H1 (cell line): ENCODE measurements at regions not wholly inside any gene's neighbourhood (a gene's known extent, or its start where the extent isn't known, plus 50 kb on each side); places are given as distances from the start of the nearest gene placed in this dataset.

Experiments
- CTCF ChIA-PET: fragments of 300-600 bp; sonication (Branson Sonifier 250); formaldehyde crosslinking; loops from one replicate; lab custom pipeline; 2021; ENCODE audit not compliant: partially characterized antibody; lab: Charles Lee
- POLR2A ChIA-PET: fragments of 300-600 bp; sonication (Branson Sonifier 250); formaldehyde crosslinking; loops from one replicate; lab custom pipeline; 2021; ENCODE audit warnings: inconsistent platforms; ENCODE audit not compliant: partially characterized antibody; lab: Charles Lee
- DNase-seq, 2 experiments: peaks; one replicate each; pipeline versions ENCODE4 v3.0.0 to v3.0.0-alpha.2; 2010 to 2022; ENCODE audit warnings: low spot score in 2 of 2, low read depth in 1 of 2, mixed read lengths in 1 of 2
- FAIRE-seq: peaks from 2 replicates; lab custom pipeline; 2011; peaks lifted over from hg19 to GRCh38; lab: Jason Lieb, UNC
- H2AFZ ChIP-seq: 2 replicates; pipeline ENCODE4 v1.8.1; 2012; ENCODE audit warnings: low read length, inconsistent platforms
- H2AK5ac ChIP-seq: 2 replicates; pipeline ENCODE4 v1.6.1; 2013; ENCODE audit warnings: low read depth, low read length
- H2BK120ac ChIP-seq: replicated peaks from 2 replicates; pipeline ENCODE3; 2013; ENCODE audit warnings: low read depth, low read length, inconsistent platforms
- H2BK12ac ChIP-seq: 2 replicates; pipeline ENCODE4 v1.6.1; 2013; ENCODE audit warnings: low read depth, low read length
- H2BK15ac ChIP-seq: 2 replicates; pipeline ENCODE4 v1.6.1; 2013; ENCODE audit warnings: low read length
- H2BK20ac ChIP-seq: 2 replicates; pipeline ENCODE4 v1.6.1; 2013; ENCODE audit warnings: low read length
- H2BK5ac ChIP-seq: 2 replicates; pipeline ENCODE4 v1.6.1; 2013; ENCODE audit warnings: low read depth, low read length
- H3K14ac ChIP-seq: 2 replicates; pipeline ENCODE4 v1.6.1; 2013; ENCODE audit warnings: inconsistent platforms; ENCODE audit not compliant: insufficient read length
- H3K18ac ChIP-seq: 2 replicates; pipeline ENCODE4 v1.6.1; 2013; ENCODE audit warnings: low read length; ENCODE audit errors: extremely low read depth
- H3K23ac ChIP-seq: 2 replicates; pipeline ENCODE4 v1.6.1; 2013; ENCODE audit warnings: inconsistent platforms; ENCODE audit not compliant: insufficient read length
- H3K23me2 ChIP-seq: 2 replicates; pipeline ENCODE4 v1.6.1; 2013; ENCODE audit warnings: low read depth, low read length
- H3K27ac ChIP-seq: 2 replicates; pipeline ENCODE4 v1.6.1; 2011; ENCODE audit warnings: low read depth, low read length, inconsistent platforms
- H3K27me3 ChIP-seq, 4 experiments: replicated peaks in 1 of 4; 1 replicate in 1 of 4; 2 replicates in 3 of 4; pipeline versions ENCODE4 v1.6.1 to v1.8.1; 2011 to 2013; ENCODE audit warnings: low read length in 3 of 4, mild to moderate bottlenecking in 3 of 4, inconsistent platforms in 2 of 4, mixed read lengths in 2 of 4, moderate library complexity in 1 of 4; ENCODE audit not compliant: control insufficient read depth in 3 of 4, insufficient read depth in 3 of 4; ENCODE audit errors: extremely low read depth in 1 of 4
- H3K36me3 ChIP-seq, 4 experiments: 2 replicates each; pipeline versions ENCODE4 v1.6.1 to v1.8.1; 2011 to 2013; ENCODE audit warnings: mild to moderate bottlenecking in 4 of 4, low read length in 3 of 4, moderate library complexity in 2 of 4, control low read depth in 1 of 4, inconsistent platforms in 1 of 4; ENCODE audit not compliant: insufficient read depth in 4 of 4, control insufficient read depth in 2 of 4
- H3K4ac ChIP-seq: replicated peaks from 2 replicates; pipeline ENCODE3; 2013; ENCODE audit warnings: low read length, low read depth, mixed read lengths, inconsistent platforms; ENCODE audit not compliant: insufficient read length
- H3K4me1 ChIP-seq, 4 experiments: replicated peaks in 1 of 4; 1 replicate in 1 of 4; 2 replicates in 3 of 4; pipeline versions ENCODE4 v1.6.1 to v1.8.1; 2011 to 2013; ENCODE audit warnings: low read length in 3 of 4, inconsistent platforms in 2 of 4, mixed read lengths in 1 of 4; ENCODE audit not compliant: insufficient read depth in 4 of 4, control insufficient read depth in 3 of 4
- H3K4me2 ChIP-seq, 2 experiments: 2 replicates each; pipeline versions ENCODE4 v1.6.1 to v1.8.1; 2011 to 2013; ENCODE audit warnings: low read depth in 2 of 2, low read length in 2 of 2, control low read depth in 1 of 2, inconsistent platforms in 1 of 2, mild to moderate bottlenecking in 1 of 2; ENCODE audit not compliant: insufficient read depth in 1 of 2
- H3K4me3 ChIP-seq, 4 experiments: fragments of 200-600, 300-600 bp in 1 of 4; sonication (generic), shearing (Covaris generic), sonication (Bioruptor Twin) in 1 of 4; 2 replicates each; pipeline versions ENCODE4 v1.5.1 to v1.8.1; 2011 to 2016; ENCODE audit warnings: low read length in 4 of 4, low read depth in 3 of 4, control low read depth in 2 of 4, inconsistent platforms in 2 of 4, mild to moderate bottlenecking in 2 of 4, mixed read lengths in 1 of 4, moderate library complexity in 1 of 4; ENCODE audit not compliant: insufficient read depth in 2 of 4; ENCODE audit errors: extremely low read depth in 1 of 4
- H3K56ac ChIP-seq: replicated peaks from 2 replicates; pipeline ENCODE3; 2013; ENCODE audit warnings: low read depth, mild to moderate bottlenecking, mixed read lengths, low read length, inconsistent platforms; ENCODE audit not compliant: insufficient read length
- H3K79me1 ChIP-seq: 2 replicates; pipeline ENCODE4 v1.6.1; 2013; ENCODE audit warnings: low read depth, low read length, control low read depth
- H3K79me2 ChIP-seq, 2 experiments: 2 replicates each; pipeline versions ENCODE4 v1.6.1 to v1.8.1; 2012 to 2013; ENCODE audit warnings: low read length in 2 of 2, mild to moderate bottlenecking in 2 of 2, inconsistent platforms in 1 of 2; ENCODE audit not compliant: insufficient read depth in 2 of 2, control insufficient read depth in 1 of 2
- H3K9ac ChIP-seq, 4 experiments: replicated peaks in 1 of 4; 1 replicate in 1 of 4; 2 replicates in 3 of 4; pipeline versions ENCODE4 v1.6.1 to v1.8.1; 2011 to 2013; ENCODE audit warnings: low read depth in 3 of 4, low read length in 3 of 4, control low read depth in 2 of 4, mild to moderate bottlenecking in 2 of 4, moderate library complexity in 2 of 4, inconsistent platforms in 1 of 4; ENCODE audit errors: extremely low read depth in 1 of 4
- H3K9me3 ChIP-seq, 2 experiments: 2 replicates each; pipeline versions ENCODE4 v1.6.1 to v1.8.1; 2012 to 2013; ENCODE audit warnings: mild to moderate bottlenecking in 2 of 2, moderate library complexity in 2 of 2, control low read depth in 1 of 2, inconsistent platforms in 1 of 2, low read depth in 1 of 2, low read length in 1 of 2, mixed read lengths in 1 of 2; ENCODE audit not compliant: insufficient read depth in 2 of 2
- H4K20me1 ChIP-seq, 2 experiments: replicated peaks in 1 of 2; 2 replicates each; pipeline versions ENCODE3 to v1.8.1; 2011 to 2013; ENCODE audit warnings: inconsistent platforms in 2 of 2, low read length in 2 of 2, mild to moderate bottlenecking in 1 of 2; ENCODE audit not compliant: insufficient read depth in 2 of 2, control insufficient read depth in 1 of 2
- H4K5ac ChIP-seq: 2 replicates; pipeline ENCODE4 v1.6.1; 2013; ENCODE audit warnings: low read length, low read depth, mixed read lengths, inconsistent platforms; ENCODE audit not compliant: insufficient read length
- H4K8ac ChIP-seq: 2 replicates; pipeline ENCODE4 v1.8.0; 2013; ENCODE audit warnings: mild to moderate bottlenecking, moderate library complexity, low read length, inconsistent platforms; ENCODE audit not compliant: insufficient read depth; ENCODE audit errors: extremely low read depth
- H4K91ac ChIP-seq: replicated peaks from 2 replicates; pipeline ENCODE3; 2013; ENCODE audit warnings: low read length, mixed read lengths, inconsistent platforms; ENCODE audit not compliant: insufficient read length
- BACH1 ChIP-seq: IDR thresholded peaks from 2 replicates; pipeline ENCODE4 v1.6.1; 2012; ENCODE audit warnings: low read length, improper control_type of control experiment
- KDM4A ChIP-seq: IDR thresholded peaks from one replicate; pipeline ENCODE4 v1.7.1; 2012; ENCODE audit warnings: low read depth, mild to moderate bottlenecking, moderate library complexity, low read length, inconsistent platforms; ENCODE audit not compliant: severe bottlenecking
- SAP30 ChIP-seq: fragments of 300-600 bp; sonication (generic); IDR thresholded peaks from 2 replicates; pipeline ENCODE4 v1.7.1; 2012; ENCODE audit warnings: low read length, moderate library complexity, mild to moderate bottlenecking, inconsistent platforms; ENCODE audit not compliant: insufficient read depth, insufficient replicate concordance
- SP4 ChIP-seq: IDR thresholded peaks from 2 replicates; pipeline ENCODE4 v1.6.1; 2012; ENCODE audit warnings: low read length, inconsistent platforms
- TAF7 ChIP-seq: optimal IDR thresholded peaks from 2 replicates; pipeline ENCODE3; 2011; ENCODE audit warnings: low read depth, mild to moderate bottlenecking, inconsistent platforms, low read length, moderate library complexity, borderline replicate concordance
- WGBS, 2 experiments: shearing (Covaris generic) in 1 of 2; methylation state at CpG; one replicate each; pipeline versions ENCODE4 v1.1.6 to v1.1.7; 2013 to 2015; ENCODE audit warnings: low lambda C conversion rate in 2 of 2, mixed read lengths in 2 of 2, inconsistent platforms in 1 of 2, low coverage in 1 of 2, missing lambda C conversion rate in 1 of 2; ENCODE audit not compliant: insufficient replicate concordance in 2 of 2, insufficient coverage in 1 of 2, insufficient read length in 1 of 2; ENCODE audit errors: extremely low coverage in 1 of 2, missing lambda C conversion rate in 1 of 2; 5-methylcytosine and 5-hydroxymethylcytosine counted together

GRCh38 chr15:69784798-69785566 lies 312.7 kb downstream of the TLE3 start:
- H3K9ac ChIP-seq = no peak overlapping the region

More at GRCh38 chr15:69784798-69785566, 312.7 kb downstream of the TLE3 start:
- H2AK5ac ChIP-seq = no peak overlapping the region
- H3K27ac ChIP-seq = no peak overlapping the region
- no peak overlapping the region for H4K91ac ChIP-seq
- no peak overlapping the region for H2AFZ ChIP-seq
- no peak overlapping the region for H4K8ac ChIP-seq
- POLR2A ChIA-PET = interaction anchor here (1.2 kb wide), 1 partner anchor 101 kb away, joined by 5 read pairs; no protein-coding TSS in a partner anchor
- no peak for FAIRE-seq
- no peaks in the 10 kb centered on the region for H3K36me3 ChIP-seq
- H3K23ac ChIP-seq = no peak overlapping the region
- no peak overlapping the region for H2BK15ac ChIP-seq
- H4K5ac ChIP-seq = no peak overlapping the region
- H3K4me3 ChIP-seq = no peak overlapping the region
- H3K4ac ChIP-seq = no peak overlapping the region
- H3K27me3 ChIP-seq = peaks cover 0 to 1% (median 0%) of the 10 kb centered on the region in 4 experiments; a peak in 1 of 7 replicates
- no peaks in the 10 kb centered on the region for H3K23me2 ChIP-seq
- no peak for DNase-seq
- H2BK5ac ChIP-seq = no peak overlapping the region
- H4K20me1 ChIP-seq = no peaks in the 10 kb centered on the region
- H3K4me1 ChIP-seq = no peaks in the 10 kb centered on the region; a peak in 2 of 7 replicates
- H3K4me2 ChIP-seq = no peak overlapping the region
- TF ChIP-seq SAP30 = no peak
- no peak for TF ChIP-seq SP4
- TF ChIP-seq BACH1 = no peak
- no peak for TF ChIP-seq TAF7
- TF ChIP-seq KDM4A = no peak
- TF ChIP-seq, all 59 proteins: peak for 0
- Histone ChIP-seq H2BK120ac (no peak overlapping the region), H2BK12ac (no peak overlapping the region), H3K79me1 (no peaks in the 10 kb centered on the region), H3K79me2 (no peaks in the 10 kb centered on the region), H3K18ac (no peak overlapping the region), H3K14ac (no peak overlapping the region), H3K9me3 (no peaks in the 10 kb centered on the region), H2BK20ac (no peak overlapping the region), H3K56ac (no peak overlapping the region)
- CTCF ChIA-PET = interaction anchor here (0.7 kb wide), 1 partner anchor 306 kb away, joined by 3 read pairs; no protein-coding TSS in a partner anchor
- WGBS, 2 experiments = 84% methylated on average over 5 of the region's 5 CpGs; no CpG with 5 or more reads in 1 of the 2 experiments
